ENCODE measurements at regions not wholly inside any gene's neighbourhood (a gene's known extent, or its start where the extent isn't known, plus 50 kb on each side); places are given as distances from the start of the nearest gene placed in this dataset.
"Not testable (repeated sequence)": the region's sequence is repeated elsewhere in the genome, so short reads cannot be mapped to it uniquely, and the experiment has no call there.

GRCh38 chr11:134497586-134497985, 85.5 kb upstream of the B3GAT1 start:
- Histone ChIP-seq H3K27me3 (ENCODE audit: insufficient read depth, low read length) (no peaks in the 10 kb centered on the region), H3K79me2 (ENCODE audit: insufficient read depth, low read length) (no peaks in the 10 kb centered on the region), H3K36me3 (ENCODE audit: insufficient read depth, low read length) (no peaks in the 10 kb centered on the region), H3K27ac (ENCODE audit: low read depth, low read length) (no peak overlapping the region), H3K4me1 (ENCODE audit: insufficient read depth, low read length) (no peaks in the 10 kb centered on the region), H2AFZ (ENCODE audit: low read length) (no peak overlapping the region), H3K4me3 (ENCODE audit: insufficient read depth, low read length) (no peak overlapping the region), H4K20me1 (ENCODE audit: insufficient read depth, low read length) (no peaks in the 10 kb centered on the region), H3K9me3 (ENCODE audit: low read depth, low read length) (no peaks in the 10 kb centered on the region), H3K4me2 (ENCODE audit: insufficient read depth, low read length) (no peak overlapping the region)
- no peak for TF ChIP-seq CTCF (IDR thresholded peaks at IDR 0.05; ENCODE audit: extremely low read depth, low read depth, low read length)
- DNase-seq (ENCODE audit: insufficient read length, low spot score, missing footprints), result no peak

- not testable (repeated sequence) for H3K27ac ChIP-seq (ENCODE audit: low read depth, low read length); H3K4me3 ChIP-seq (ENCODE audit: insufficient read depth, low read length); H3K4me1 ChIP-seq (ENCODE audit: insufficient read depth, low read length); H4K20me1 ChIP-seq (ENCODE audit: insufficient read depth, low read length); H3K36me3 ChIP-seq (ENCODE audit: insufficient read depth, low read length); H3K27me3 ChIP-seq (ENCODE audit: insufficient read depth, low read length); H3K79me2 ChIP-seq (ENCODE audit: insufficient read depth, low read length); H2AFZ ChIP-seq (ENCODE audit: low read length); DNase-seq (ENCODE audit: insufficient read length, low spot score, missing footprints); H3K4me2 ChIP-seq (ENCODE audit: insufficient read depth, low read length); H3K9me3 ChIP-seq (ENCODE audit: low read depth, low read length)
These were observed 84.0 kb upstream of the B3GAT1 start for GRCh38 chr11:134496058-134496457.

- not testable (repeated sequence) for H3K79me2 ChIP-seq (ENCODE audit: insufficient read depth, low read length); H3K27ac ChIP-seq (ENCODE audit: low read depth, low read length); DNase-seq (ENCODE audit: insufficient read length, low spot score, missing footprints)
These were observed 82.4 kb upstream of the B3GAT1 start for GRCh38 chr11:134494395-134494794.

GRCh38 chr11:134492411-134492810, 80.4 kb upstream of the B3GAT1 start:
- not testable (repeated sequence) for H3K36me3 ChIP-seq (ENCODE audit: insufficient read depth, low read length); H3K79me2 ChIP-seq (ENCODE audit: insufficient read depth, low read length); H4K20me1 ChIP-seq (ENCODE audit: insufficient read depth, low read length); H3K27me3 ChIP-seq (ENCODE audit: insufficient read depth, low read length); H3K4me1 ChIP-seq (ENCODE audit: insufficient read depth, low read length); DNase-seq (ENCODE audit: insufficient read length, low spot score, missing footprints); H3K27ac ChIP-seq (ENCODE audit: low read depth, low read length); H3K4me3 ChIP-seq (ENCODE audit: insufficient read depth, low read length); H2AFZ ChIP-seq (ENCODE audit: low read length); H3K4me2 ChIP-seq (ENCODE audit: insufficient read depth, low read length); H3K9me3 ChIP-seq (ENCODE audit: low read depth, low read length)

More at GRCh38 chr11:134494395-134494794, 82.4 kb upstream of the B3GAT1 start:
- not testable (repeated sequence) for H3K4me2 ChIP-seq (ENCODE audit: insufficient read depth, low read length); H2AFZ ChIP-seq (ENCODE audit: low read length); H3K36me3 ChIP-seq (ENCODE audit: insufficient read depth, low read length); H3K27me3 ChIP-seq (ENCODE audit: insufficient read depth, low read length); H3K4me3 ChIP-seq (ENCODE audit: insufficient read depth, low read length); H3K4me1 ChIP-seq (ENCODE audit: insufficient read depth, low read length); H3K9me3 ChIP-seq (ENCODE audit: low read depth, low read length); H4K20me1 ChIP-seq (ENCODE audit: insufficient read depth, low read length)

GRCh38 chr11:134489728-134490127, 77.7 kb upstream of the B3GAT1 start:
- no peaks in the 10 kb centered on the region for H3K4me1 ChIP-seq (ENCODE audit: insufficient read depth, low read length)
- H4K20me1 ChIP-seq (ENCODE audit: insufficient read depth, low read length), result no peaks in the 10 kb centered on the region
- H3K4me2 ChIP-seq (ENCODE audit: insufficient read depth, low read length), result no peak overlapping the region
- peak; percentile 66 for DNase-seq (ENCODE audit: insufficient read length, low spot score, missing footprints)
- no peak overlapping the region for H3K27ac ChIP-seq (ENCODE audit: low read depth, low read length)
- no peak for TF ChIP-seq CTCF (IDR thresholded peaks at IDR 0.05; ENCODE audit: extremely low read depth, low read depth, low read length)
- no peaks in the 10 kb centered on the region for H3K27me3 ChIP-seq (ENCODE audit: insufficient read depth, low read length)
- no peaks in the 10 kb centered on the region for H3K36me3 ChIP-seq (ENCODE audit: insufficient read depth, low read length)
- no peaks in the 10 kb centered on the region for H3K79me2 ChIP-seq (ENCODE audit: insufficient read depth, low read length)
- no peak overlapping the region for H2AFZ ChIP-seq (ENCODE audit: low read length)
- peaks cover 2% of the 10 kb centered on the region for H3K9me3 ChIP-seq (ENCODE audit: low read depth, low read length)
- H3K4me3 ChIP-seq (ENCODE audit: insufficient read depth, low read length), result no peak overlapping the region

Measured in osteoblast (primary cell).